ENCODE measurements at regions not wholly inside any gene's neighbourhood (a gene's known extent, or its start where the extent isn't known, plus 50 kb on each side); places are given as distances from the start of the nearest gene placed in this dataset.

DNA sequence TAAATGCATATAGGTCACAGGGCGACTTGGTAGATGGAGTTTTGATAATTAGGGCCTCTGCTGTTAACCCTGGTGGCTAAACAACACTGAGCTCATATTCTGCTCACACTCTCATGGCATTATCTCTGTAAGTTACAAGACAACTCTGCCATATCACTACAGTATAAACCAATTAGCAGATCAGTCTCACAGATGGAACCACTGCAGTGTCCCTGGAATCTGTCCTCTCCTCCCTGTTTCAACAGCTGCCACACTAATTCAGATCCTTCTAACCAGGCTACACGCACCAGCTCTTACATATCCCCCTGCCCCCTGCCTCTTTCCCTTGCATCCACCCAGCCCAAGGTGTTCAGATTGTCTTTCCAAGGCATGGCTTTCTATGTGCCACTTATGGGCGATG lies 161.0 kb upstream of the RMST start:
- no peaks in the 10 kb centered on the region for H3F3A ChIP-seq (ENCODE audit: insufficient read depth, low read length)
- H3K27me3 ChIP-seq (ENCODE audit: insufficient read depth, low read length) = no peaks in the 10 kb centered on the region
- H3K36me3 ChIP-seq (ENCODE audit: insufficient read depth, low read length) = no peaks in the 10 kb centered on the region
- no peak overlapping the region for H3K4me2 ChIP-seq (ENCODE audit: low read length)
- no peak overlapping the region for H3K4me3 ChIP-seq (ENCODE audit: low read depth, low read length, poor library complexity, severe bottlenecking)
- no peak overlapping the region for H3K9ac ChIP-seq (ENCODE audit: low read length)
- H3K9me3 ChIP-seq (ENCODE audit: low read length) = no peaks in the 10 kb centered on the region
- no peaks in the 10 kb centered on the region for H3K79me2 ChIP-seq (ENCODE audit: insufficient read depth, low read length)
- H3K9me2 ChIP-seq (ENCODE audit: low read depth, low read length) = no peaks in the 10 kb centered on the region
- no peak overlapping the region for H3K27ac ChIP-seq (ENCODE audit: low read depth, low read length, poor library complexity, severe bottlenecking)
- no peak for TF ChIP-seq CTCF (IDR thresholded peaks at IDR 0.05; ENCODE audit: low read length)
- TF ChIP-seq EZH2 (IDR thresholded peaks at IDR 0.05; ENCODE audit: borderline replicate concordance, low read length) = no peak
- peaks cover 12% of the 10 kb centered on the region for H3K4me1 ChIP-seq (ENCODE audit: insufficient read depth, low read length, severe bottlenecking)
- no peak overlapping the region for H2AFZ ChIP-seq (ENCODE audit: low read length)
- no peaks in the 10 kb centered on the region for H4K20me1 ChIP-seq (ENCODE audit: insufficient read depth, low read length)

DNA sequence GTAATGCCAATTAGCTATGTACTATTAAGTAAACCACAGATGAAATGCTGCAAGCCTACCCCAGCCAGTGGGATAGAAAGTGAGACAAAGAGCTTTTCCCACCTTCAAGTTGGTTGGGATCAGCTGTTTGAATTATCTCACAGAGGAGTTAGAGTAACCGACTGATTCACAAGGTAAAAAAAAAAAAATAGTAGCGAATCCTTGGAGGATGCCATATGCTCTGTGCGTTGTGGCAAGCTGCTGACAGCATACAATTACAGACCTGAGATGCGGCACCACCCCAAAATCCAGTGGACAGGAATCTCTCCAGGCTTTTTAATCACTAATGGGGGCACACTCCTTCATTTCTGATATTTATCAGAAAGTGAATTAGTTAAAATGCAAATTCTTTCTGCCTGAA lies 157.0 kb upstream of the RMST start:
- no peak overlapping the region for H3K4me2 ChIP-seq (ENCODE audit: low read length)
- no peaks in the 10 kb centered on the region for H3K9me2 ChIP-seq (ENCODE audit: low read depth, low read length)
- no peaks in the 10 kb centered on the region for H4K20me1 ChIP-seq (ENCODE audit: insufficient read depth, low read length)
- no peaks in the 10 kb centered on the region for H3F3A ChIP-seq (ENCODE audit: insufficient read depth, low read length)
- H3K9me3 ChIP-seq (ENCODE audit: low read length) = no peaks in the 10 kb centered on the region
- no peak overlapping the region for H3K4me3 ChIP-seq (ENCODE audit: low read depth, low read length, poor library complexity, severe bottlenecking)
- no peaks in the 10 kb centered on the region for H3K79me2 ChIP-seq (ENCODE audit: insufficient read depth, low read length)
- H3K27ac ChIP-seq (ENCODE audit: low read depth, low read length, poor library complexity, severe bottlenecking) = peak overlapping the region; percentile 45
- H3K27me3 ChIP-seq (ENCODE audit: insufficient read depth, low read length) = no peaks in the 10 kb centered on the region
- TF ChIP-seq CTCF (IDR thresholded peaks at IDR 0.05; ENCODE audit: low read length) (no peak), EZH2 (IDR thresholded peaks at IDR 0.05; ENCODE audit: borderline replicate concordance, low read length) (no peak)
- H3K36me3 ChIP-seq (ENCODE audit: insufficient read depth, low read length) = no peaks in the 10 kb centered on the region
- H3K4me1 ChIP-seq (ENCODE audit: insufficient read depth, low read length, severe bottlenecking) = peaks cover 13% of the 10 kb centered on the region
- peak overlapping the region; percentile 80; the same call in 1 of the 2 replicates for H2AFZ ChIP-seq (ENCODE audit: low read length)
- no peak overlapping the region for H3K9ac ChIP-seq (ENCODE audit: low read length)

DNA sequence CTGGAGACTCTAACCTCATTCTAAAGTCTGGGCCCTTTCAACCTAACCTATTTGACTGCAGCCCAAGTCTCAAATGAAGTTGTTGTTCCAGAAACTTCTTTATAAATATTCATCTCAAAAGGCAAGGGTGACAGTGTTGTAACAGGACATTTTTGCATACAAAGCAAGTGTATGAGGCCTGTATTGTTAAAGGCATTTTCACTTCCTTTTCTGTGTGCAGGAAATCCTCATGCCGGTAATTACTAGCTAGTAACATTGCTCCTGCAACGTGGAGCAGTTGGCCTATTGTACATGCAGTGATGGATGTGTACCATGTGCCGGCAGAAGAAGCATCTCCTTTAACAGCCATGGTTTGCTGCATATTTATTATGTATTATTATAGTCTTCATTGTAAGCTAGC lies 156.5 kb upstream of the RMST start:
- Histone ChIP-seq H3K4me1 (ENCODE audit: insufficient read depth, low read length, severe bottlenecking) (peaks cover 13% of the 10 kb centered on the region), H3K9me3 (ENCODE audit: low read length) (no peaks in the 10 kb centered on the region), H3K4me3 (ENCODE audit: low read depth, low read length, poor library complexity, severe bottlenecking) (no peak overlapping the region), H3F3A (ENCODE audit: insufficient read depth, low read length) (no peaks in the 10 kb centered on the region), H3K36me3 (ENCODE audit: insufficient read depth, low read length) (no peaks in the 10 kb centered on the region), H3K9ac (ENCODE audit: low read length) (no peak overlapping the region), H3K4me2 (ENCODE audit: low read length) (peak overlapping the region; percentile 27; the same call in 1 of the 2 replicates), H2AFZ (ENCODE audit: low read length) (peak overlapping the region; percentile 80; the same call in 1 of the 2 replicates), H3K79me2 (ENCODE audit: insufficient read depth, low read length) (no peaks in the 10 kb centered on the region), H4K20me1 (ENCODE audit: insufficient read depth, low read length) (no peaks in the 10 kb centered on the region), H3K27me3 (ENCODE audit: insufficient read depth, low read length) (no peaks in the 10 kb centered on the region), H3K27ac (ENCODE audit: low read depth, low read length, poor library complexity, severe bottlenecking) (peak overlapping the region; percentile 45), H3K9me2 (ENCODE audit: low read depth, low read length) (no peaks in the 10 kb centered on the region)
- TF ChIP-seq CTCF (IDR thresholded peaks at IDR 0.05; ENCODE audit: low read length) (no peak), EZH2 (IDR thresholded peaks at IDR 0.05; ENCODE audit: borderline replicate concordance, low read length) (no peak)
